GM19238 (cell line): ENCODE measurements at regions not wholly inside any gene's neighbourhood (a gene's known extent, or its start where the extent isn't known, plus 50 kb on each side); places are given as distances from the start of the nearest gene placed in this dataset.

Source experiments
- DNase-seq: peaks from one replicate; pipeline ENCODE4 v3.0.0; 2011; ENCODE audit warnings: low spot score; ENCODE audit not compliant: insufficient read length

- no peak for DNase-seq
Observed at GRCh38 chr1:82903626-82904025, 1095.3 kb downstream of the TTLL7 start.

GRCh38 chr1:82901561-82901960, 1097.4 kb downstream of the TTLL7 start:
- no peak for DNase-seq

- DNase-seq: no peak
Observed at GRCh38 chr1:82901118-82901517, 1097.8 kb downstream of the TTLL7 start.

- no peak for DNase-seq
Observed at GRCh38 chr1:82899017-82899416, 1098.3 kb downstream of the ADGRL2 start.

- DNase-seq: no peak
Observed at GRCh38 chr1:82897549-82897948, 1096.8 kb downstream of the ADGRL2 start.

GRCh38 chr1:82896036-82896435, 1095.3 kb downstream of the ADGRL2 start:
- no peak for DNase-seq

GRCh38 chr1:82894635-82895034, 1093.9 kb downstream of the ADGRL2 start:
- no peak for DNase-seq

GRCh38 chr1:82893712-82894470, 1093.2 kb downstream of the ADGRL2 start:
- DNase-seq: no peak

- no peak for DNase-seq
Observed at GRCh38 chr1:82880506-82880905, 1079.8 kb downstream of the ADGRL2 start.

- no peak for DNase-seq
Observed at GRCh38 chr1:82879701-82880305, 1079.1 kb downstream of the ADGRL2 start.

- DNase-seq: no peak
Observed at GRCh38 chr1:82875170-82875569, 1074.4 kb downstream of the ADGRL2 start.

GRCh38 chr1:82874041-82874440, 1073.3 kb downstream of the ADGRL2 start:
- DNase-seq: no peak

GRCh38 chr1:82870332-82870731, 1069.6 kb downstream of the ADGRL2 start:
- no peak for DNase-seq

GRCh38 chr1:82867781-82868180, 1067.0 kb downstream of the ADGRL2 start:
- DNase-seq: no peak

GRCh38 chr1:82861749-82862148, 1061.0 kb downstream of the ADGRL2 start:
- DNase-seq: no peak

- DNase-seq: no peak
Observed at GRCh38 chr1:82858031-82858430, 1057.3 kb downstream of the ADGRL2 start.

- DNase-seq: no peak
Observed at GRCh38 chr1:82849460-82849859, 1048.7 kb downstream of the ADGRL2 start.

- DNase-seq: no peak
Observed at GRCh38 chr1:82848043-82848442, 1047.3 kb downstream of the ADGRL2 start.

GRCh38 chr1:82845866-82846265, 1045.1 kb downstream of the ADGRL2 start:
- no peak for DNase-seq

GRCh38 chr1:82844911-82845827, 1044.4 kb downstream of the ADGRL2 start:
- no peak for DNase-seq

- no peak for DNase-seq
Observed at GRCh38 chr1:82844447-82844846, 1043.7 kb downstream of the ADGRL2 start.

- no peak for DNase-seq
Observed at GRCh38 chr1:82843876-82844275, 1043.1 kb downstream of the ADGRL2 start.
